DMS114 treated with DMSO at 0.1 percent for 48 hours (cell line): ENCODE measurements at regions not wholly inside any gene's neighbourhood (a gene's known extent, or its start where the extent isn't known, plus 50 kb on each side); places are given as distances from the start of the nearest gene placed in this dataset.

Source experiments
- DNase-seq: peaks from one replicate; lab custom pipeline; 2025; ENCODE audit not compliant: unreplicated experiment; lab: John Stamatoyannopoulos, UW

DNA sequence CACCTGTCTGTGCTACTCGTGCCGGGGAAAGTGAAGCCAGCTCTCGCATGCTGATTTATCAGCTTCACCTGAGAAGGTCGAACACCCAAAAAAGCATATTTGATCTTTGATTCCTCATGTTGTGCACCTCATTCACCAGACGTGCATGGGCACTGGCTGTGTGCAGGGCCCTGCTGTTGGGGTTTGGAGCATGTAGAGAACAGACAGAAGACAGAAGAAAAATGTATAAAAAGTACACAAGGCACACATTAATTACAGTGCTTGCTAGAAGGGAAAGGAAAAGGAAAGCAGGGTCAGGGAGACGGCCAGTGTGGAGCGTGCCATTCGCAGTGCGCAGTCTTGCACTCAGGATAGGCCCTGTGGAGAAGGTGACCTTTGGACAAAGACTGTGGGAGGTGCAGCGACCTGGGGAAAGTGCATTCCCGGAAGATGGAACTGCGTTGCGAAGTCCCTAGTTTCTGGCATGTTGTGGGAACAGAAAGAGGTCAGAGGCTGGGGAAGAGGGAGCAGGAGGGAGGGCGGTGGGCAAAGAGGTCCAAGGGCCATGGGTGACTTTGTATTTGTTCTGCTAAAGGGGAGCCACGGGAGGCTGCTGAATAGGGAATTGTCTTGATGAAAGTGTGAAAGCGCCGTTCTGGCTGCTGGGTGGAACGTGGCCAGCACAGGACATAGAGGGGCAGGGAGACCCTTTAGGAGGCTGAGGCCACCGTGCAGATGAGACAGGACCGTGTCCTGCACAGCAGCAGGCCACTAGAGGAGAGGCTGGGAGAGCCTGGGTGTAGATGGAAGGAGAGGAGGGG is 232.8 kb downstream of the GLRX3 start:
- DNase-seq, result no peak

DNA sequence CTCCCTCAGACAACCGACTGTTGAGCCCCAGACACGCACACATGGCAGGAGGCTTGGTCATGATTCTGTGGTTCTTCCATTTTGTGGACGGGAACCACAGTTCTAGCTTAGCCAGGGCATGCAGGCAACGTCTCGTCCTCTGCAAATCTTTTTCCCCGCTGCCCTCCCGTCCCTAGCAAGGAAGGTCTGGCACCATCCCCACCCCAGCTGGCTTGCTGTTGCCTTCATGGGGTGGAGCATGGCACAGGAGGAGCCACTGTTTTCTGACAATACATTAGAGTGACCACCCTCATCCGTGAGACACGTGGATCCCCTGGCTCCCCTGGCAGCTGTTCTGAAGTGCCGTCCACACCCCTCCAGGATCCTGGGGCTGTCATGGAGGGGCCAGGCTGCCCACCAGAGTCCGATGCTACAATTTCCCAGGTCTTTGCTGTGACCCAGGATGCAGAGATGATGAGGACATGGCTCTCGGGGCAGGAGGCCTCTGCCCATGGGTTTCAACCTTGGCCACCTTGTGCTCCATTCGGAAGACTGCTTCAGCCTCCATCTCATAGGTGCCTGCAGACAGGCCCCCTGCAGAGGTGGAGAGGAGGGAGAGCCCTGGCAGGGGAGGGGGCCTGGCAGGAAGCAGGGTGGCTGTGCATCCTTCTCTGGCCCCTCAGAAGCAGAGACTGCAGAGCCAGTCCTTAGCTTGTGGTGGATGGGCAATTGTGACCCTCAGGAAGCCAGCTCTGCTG is 233.6 kb downstream of the GLRX3 start:
- no peak for DNase-seq

GRCh38 chr10:130370721-130371120 is 234.5 kb downstream of the GLRX3 start:
- no peak for DNase-seq

GRCh38 chr10:130371156-130371555 is 235.0 kb downstream of the GLRX3 start:
- DNase-seq, result no peak

DNA sequence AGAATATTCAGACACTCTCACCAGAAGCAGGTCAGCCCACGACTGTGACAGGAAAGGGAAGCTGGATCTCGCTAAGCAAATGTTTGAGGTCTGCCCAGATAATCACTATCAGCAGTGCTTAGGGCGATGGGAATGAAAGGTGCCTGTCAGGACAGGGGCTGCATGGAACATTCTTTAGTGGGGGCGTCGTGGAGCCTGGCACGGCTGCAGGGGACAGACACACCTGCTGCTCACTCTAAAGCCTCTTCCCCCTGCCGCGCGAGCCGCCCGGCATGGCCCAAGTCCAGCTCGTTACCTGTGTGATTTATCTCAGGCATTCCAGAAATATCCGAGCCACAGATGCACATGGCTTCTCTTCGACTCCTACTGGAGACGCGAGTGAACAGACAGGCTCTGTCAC is 235.5 kb downstream of the GLRX3 start:
- no peak for DNase-seq

GRCh38 chr10:130372222-130372621 is 236.0 kb downstream of the GLRX3 start:
- no peak for DNase-seq

DNA sequence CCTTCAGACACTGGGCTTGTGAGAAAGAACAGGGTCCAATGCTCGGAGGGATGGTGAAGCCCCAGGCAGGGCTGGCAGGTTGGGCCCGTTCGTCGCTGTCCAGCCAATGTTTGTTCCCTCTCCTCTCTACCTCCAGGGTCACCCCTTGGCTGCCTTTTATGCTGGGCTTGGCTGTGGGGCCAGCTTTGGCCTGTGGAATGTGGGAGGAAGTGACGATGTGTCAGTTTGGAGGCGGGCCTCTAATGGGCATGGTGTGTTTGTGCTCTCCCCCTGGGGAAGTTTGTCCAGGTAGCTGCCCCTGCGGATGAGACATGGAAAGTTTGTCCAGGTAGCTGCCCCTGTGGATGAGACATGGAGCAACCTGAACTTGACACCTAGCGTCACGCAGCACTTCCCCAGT is 236.7 kb downstream of the GLRX3 start:
- no peak for DNase-seq

GRCh38 chr10:130377986-130378540 is 241.9 kb downstream of the GLRX3 start:
- no peak for DNase-seq

- DNase-seq, result no peak
These were observed 242.6 kb downstream of the GLRX3 start for GRCh38 chr10:130378556-130379400.

GRCh38 chr10:130380056-130380455 is 243.9 kb downstream of the GLRX3 start:
- no peak for DNase-seq

- DNase-seq, result no peak
These were observed 245.8 kb downstream of the GLRX3 start for GRCh38 chr10:130382031-130382430.

DNA sequence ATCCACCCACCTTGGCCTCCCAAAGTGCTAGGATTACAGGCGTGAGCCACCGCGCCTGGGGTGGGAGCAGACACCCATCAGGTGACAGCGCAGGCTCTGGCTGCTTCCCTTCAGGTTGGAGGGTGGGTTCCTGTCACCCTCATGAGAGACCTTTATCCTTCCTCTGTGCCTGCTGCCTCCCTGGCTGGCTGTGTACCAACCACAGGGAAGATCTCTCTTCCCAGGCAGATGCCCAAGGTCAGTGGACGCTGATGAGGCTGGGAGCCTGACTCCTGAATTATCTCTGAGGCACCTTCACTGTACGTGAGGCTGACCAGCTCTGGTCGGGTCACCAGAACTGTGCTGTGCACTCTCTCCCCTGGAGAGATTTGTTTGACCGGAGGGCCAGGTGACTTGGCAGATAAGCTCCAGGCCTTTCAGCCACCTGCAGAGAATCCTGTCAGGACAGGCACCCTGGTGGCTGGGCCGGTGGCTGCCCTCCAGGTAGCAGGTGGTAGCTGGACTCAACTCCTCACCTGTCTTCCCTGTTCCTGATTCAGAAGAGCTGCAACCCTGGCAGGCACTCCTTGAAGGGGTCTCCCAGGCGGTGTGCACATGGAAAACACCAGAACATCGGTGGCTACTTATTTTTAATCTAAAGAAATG is 251.9 kb downstream of the GLRX3 start:
- DNase-seq, result no peak

- DNase-seq, result no peak
These were observed 252.6 kb downstream of the GLRX3 start for GRCh38 chr10:130388746-130389145.

GRCh38 chr10:130389906-130390305 is 253.7 kb downstream of the GLRX3 start:
- DNase-seq, result no peak

DNA sequence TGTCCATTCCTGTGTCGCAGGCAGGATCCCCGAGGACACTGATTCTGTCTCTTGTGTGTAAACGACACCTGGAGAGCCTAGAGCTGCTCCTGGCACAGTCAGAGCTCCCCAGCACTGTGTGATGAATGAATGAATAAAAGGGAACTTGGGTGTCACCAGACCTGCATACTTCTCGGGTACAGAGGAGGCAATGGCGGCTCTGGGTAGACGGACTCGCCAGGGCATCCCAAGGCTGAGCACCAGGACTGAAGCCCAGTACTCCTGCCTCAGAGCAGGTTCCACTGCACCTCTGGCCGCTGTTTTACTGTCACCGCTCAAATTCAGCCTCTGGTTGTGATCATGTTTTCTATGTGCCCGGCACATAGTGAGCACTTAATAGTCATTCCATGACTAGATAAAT is 255.8 kb downstream of the GLRX3 start:
- DNase-seq, result no peak

DNA sequence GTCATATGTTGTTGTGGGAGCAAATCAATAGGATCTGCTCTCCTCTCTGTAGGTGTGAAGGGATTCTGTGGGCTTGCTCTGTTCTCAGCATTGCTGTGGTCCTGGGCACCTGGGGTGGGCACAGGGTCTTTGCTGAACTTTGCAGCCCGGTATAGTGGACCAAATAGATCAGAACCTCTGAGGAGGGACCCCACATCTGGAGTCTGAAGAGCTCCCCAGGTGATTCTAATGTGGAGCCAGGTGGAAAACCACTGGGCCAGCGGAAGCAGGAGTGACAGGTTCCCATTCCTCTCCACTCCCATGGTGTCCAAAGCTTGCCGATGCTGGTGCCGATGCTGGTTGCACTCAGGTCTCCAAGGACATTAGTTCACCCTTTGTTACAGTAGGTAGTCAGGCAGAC is 257.2 kb downstream of the GLRX3 start:
- no peak for DNase-seq

DNA sequence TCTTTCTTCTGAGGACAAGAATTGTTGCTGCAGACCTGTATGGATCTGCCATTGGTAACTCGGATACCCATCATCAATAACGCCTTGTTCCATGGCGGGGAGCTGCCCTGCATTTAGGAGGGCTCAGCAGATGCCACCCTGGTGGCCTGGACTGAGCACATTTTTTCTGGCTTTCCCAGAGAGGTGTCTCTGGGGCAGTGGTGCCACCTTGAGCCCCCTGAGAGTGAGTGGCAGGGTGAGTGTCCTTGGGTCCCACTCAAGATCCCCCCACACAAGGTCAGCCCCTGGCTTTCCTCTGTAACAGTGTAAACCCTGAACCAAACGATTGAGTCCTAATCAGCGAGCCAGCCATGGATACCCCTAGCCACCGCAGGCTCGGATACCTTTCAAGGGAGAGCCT is 258.6 kb downstream of the GLRX3 start:
- DNase-seq, result no peak

- DNase-seq, result no peak
These were observed 259.2 kb downstream of the GLRX3 start for GRCh38 chr10:130395248-130395936.

GRCh38 chr10:130396044-130396443 is 259.9 kb downstream of the GLRX3 start:
- no peak for DNase-seq
